ENCODE measurements at regions not wholly inside any gene's neighbourhood (a gene's known extent, or its start where the extent isn't known, plus 50 kb on each side); places are given as distances from the start of the nearest gene placed in this dataset.

DNA sequence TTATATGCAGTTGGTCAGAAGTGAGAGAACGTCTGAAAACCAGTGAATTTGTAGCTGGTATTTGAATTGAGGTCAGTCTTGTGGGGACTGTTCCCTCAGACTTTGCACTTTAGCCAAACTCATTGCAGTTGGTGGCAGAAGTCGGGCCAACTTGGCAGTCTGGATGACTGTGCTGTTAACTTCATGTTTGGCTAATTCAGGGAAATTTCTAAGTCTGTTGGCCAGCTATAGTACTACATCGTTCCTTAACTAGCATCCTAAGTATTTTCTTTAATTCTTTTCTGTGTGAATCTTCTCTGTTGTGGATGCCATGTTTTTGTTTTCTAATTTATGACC lies 806.8 kb upstream of the GCFC2 start:
- Histone ChIP-seq H3K27ac (ENCODE audit: extremely low read depth, low read depth, low read length) (no peak overlapping the region), H3K36me3 (ENCODE audit: control insufficient read depth in 2 of 2, insufficient read depth in 1 of 2, low read length in 2 of 2) (no peaks in the 10 kb centered on the region), H3K4me3 (ENCODE audit: low read depth, low read length) (no peak overlapping the region), H3K4me1 (ENCODE audit: control insufficient read depth, insufficient read depth, low read length) (no peaks in the 10 kb centered on the region), H3K9me3 (ENCODE audit: control insufficient read depth, insufficient read depth, low read depth, low read length) (no peaks in the 10 kb centered on the region)
- ChIA-PET CTCF (no interaction called here), POLR2A (no interaction called here)
- TF ChIP-seq MEIS1 (CRISPR knock-in tag; IDR thresholded peaks at IDR 0.05; ENCODE audit: borderline replicate concordance) (no peak), ZSCAN16 (tag by site-specific recombination; IDR thresholded peaks at IDR 0.05) (no peak), ZNF830 (tag by site-specific recombination; IDR thresholded peaks at IDR 0.05; ENCODE audit: low read depth) (no peak), ZNF660 (tag by site-specific recombination; IDR thresholded peaks at IDR 0.05) (no peak), ZNF544 (tag by site-specific recombination; IDR thresholded peaks at IDR 0.05) (no peak), ZNF426 (tag by site-specific recombination; IDR thresholded peaks at IDR 0.05) (no peak), TCF7L2 (IDR thresholded peaks at IDR 0.05; ENCODE audit: borderline replicate concordance, low read depth, low read length) (no peak), ZNF654 (tag by site-specific recombination; IDR thresholded peaks at IDR 0.05; ENCODE audit: low read depth) (no peak)
- TF ChIP-seq, protein P1, sequence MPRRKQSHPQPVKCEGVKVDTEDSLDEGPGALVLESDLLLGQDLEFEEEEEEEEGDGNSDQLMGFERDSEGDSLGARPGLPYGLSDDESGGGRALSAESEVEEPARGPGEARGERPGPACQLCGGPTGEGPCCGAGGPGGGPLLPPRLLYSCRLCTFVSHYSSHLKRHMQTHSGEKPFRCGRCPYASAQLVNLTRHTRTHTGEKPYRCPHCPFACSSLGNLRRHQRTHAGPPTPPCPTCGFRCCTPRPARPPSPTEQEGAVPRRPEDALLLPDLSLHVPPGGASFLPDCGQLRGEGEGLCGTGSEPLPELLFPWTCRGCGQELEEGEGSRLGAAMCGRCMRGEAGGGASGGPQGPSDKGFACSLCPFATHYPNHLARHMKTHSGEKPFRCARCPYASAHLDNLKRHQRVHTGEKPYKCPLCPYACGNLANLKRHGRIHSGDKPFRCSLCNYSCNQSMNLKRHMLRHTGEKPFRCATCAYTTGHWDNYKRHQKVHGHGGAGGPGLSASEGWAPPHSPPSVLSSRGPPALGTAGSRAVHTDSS (tag by site-specific recombination; IDR thresholded peaks at IDR 0.05) = no peak

DNA sequence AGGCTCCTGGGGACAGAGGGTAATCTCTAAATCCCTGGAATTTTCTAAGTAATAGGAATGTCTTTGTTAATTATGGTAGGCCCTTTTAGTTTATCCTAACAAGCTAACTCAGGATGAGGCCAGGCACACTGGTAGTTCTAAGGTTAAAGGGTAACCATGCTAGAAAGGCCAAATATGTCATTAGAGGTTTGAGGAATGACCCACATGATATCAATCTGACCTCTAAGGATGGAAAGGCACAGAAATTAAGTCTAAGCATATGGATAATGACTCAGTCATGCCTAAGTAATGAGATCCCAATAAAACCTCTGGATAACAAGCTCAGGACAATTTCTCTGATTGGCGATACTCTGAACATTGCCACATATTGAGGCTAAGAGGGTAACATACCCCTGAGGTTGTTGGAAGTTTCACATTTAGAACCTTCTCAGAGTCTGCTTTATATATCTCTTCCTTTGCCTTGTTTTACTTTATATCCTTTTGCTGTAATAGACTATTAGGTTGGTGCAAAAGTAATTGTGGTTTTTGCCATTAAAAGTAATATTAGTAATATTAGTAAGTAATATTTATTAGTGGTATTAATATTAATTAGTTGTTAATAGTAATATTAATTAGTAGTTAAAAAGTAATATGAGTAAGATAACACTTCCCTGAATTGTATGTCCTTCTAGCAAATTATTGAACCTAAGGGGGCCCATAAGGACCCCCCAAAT lies 806.3 kb upstream of the GCFC2 start:
- POLR2A ChIA-PET = no interaction called here
- no peak overlapping the region for H3K27ac ChIP-seq (ENCODE audit: extremely low read depth, low read depth, low read length)
- H3K36me3 ChIP-seq (ENCODE audit: control insufficient read depth in 2 of 2, insufficient read depth in 1 of 2, low read length in 2 of 2) = no peaks in the 10 kb centered on the region
- no peaks in the 10 kb centered on the region for H3K4me1 ChIP-seq (ENCODE audit: control insufficient read depth, insufficient read depth, low read length)
- CTCF ChIA-PET = no interaction called here
- H3K4me3 ChIP-seq (ENCODE audit: low read depth, low read length) = no peak overlapping the region
- no peak for TF ChIP-seq ZNF677 (tag by site-specific recombination; IDR thresholded peaks at IDR 0.05)
- no peaks in the 10 kb centered on the region for H3K9me3 ChIP-seq (ENCODE audit: control insufficient read depth, insufficient read depth, low read depth, low read length)

DNA sequence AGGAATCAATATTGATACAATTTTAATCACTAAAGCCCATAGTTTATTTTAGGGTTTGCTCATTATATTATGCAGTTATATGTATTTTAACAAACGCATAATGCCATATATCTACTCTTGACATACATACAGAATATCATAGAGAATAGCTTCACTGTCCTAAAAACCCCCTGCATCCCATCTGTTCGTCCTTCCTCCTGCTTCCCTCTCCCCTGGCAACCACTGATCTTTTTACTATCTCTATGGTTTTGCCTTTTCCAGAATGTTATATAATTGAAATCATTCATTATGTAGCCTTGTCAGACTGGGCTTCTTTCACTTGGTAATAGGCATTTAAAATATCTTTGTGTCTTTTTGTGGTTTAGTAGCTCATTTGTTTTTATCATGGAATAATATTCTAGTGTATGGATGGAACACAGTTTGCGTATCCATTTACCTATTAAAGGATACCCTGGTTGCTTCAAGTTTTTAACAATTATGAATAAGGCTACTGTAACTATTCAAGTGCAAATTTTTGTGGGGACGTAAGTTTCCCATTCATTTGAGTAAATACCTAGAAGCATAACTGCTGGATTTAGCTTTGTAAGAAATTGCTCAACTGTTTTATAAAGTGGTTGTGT lies 801.6 kb upstream of the GCFC2 start:
- TF ChIP-seq, protein P2, sequence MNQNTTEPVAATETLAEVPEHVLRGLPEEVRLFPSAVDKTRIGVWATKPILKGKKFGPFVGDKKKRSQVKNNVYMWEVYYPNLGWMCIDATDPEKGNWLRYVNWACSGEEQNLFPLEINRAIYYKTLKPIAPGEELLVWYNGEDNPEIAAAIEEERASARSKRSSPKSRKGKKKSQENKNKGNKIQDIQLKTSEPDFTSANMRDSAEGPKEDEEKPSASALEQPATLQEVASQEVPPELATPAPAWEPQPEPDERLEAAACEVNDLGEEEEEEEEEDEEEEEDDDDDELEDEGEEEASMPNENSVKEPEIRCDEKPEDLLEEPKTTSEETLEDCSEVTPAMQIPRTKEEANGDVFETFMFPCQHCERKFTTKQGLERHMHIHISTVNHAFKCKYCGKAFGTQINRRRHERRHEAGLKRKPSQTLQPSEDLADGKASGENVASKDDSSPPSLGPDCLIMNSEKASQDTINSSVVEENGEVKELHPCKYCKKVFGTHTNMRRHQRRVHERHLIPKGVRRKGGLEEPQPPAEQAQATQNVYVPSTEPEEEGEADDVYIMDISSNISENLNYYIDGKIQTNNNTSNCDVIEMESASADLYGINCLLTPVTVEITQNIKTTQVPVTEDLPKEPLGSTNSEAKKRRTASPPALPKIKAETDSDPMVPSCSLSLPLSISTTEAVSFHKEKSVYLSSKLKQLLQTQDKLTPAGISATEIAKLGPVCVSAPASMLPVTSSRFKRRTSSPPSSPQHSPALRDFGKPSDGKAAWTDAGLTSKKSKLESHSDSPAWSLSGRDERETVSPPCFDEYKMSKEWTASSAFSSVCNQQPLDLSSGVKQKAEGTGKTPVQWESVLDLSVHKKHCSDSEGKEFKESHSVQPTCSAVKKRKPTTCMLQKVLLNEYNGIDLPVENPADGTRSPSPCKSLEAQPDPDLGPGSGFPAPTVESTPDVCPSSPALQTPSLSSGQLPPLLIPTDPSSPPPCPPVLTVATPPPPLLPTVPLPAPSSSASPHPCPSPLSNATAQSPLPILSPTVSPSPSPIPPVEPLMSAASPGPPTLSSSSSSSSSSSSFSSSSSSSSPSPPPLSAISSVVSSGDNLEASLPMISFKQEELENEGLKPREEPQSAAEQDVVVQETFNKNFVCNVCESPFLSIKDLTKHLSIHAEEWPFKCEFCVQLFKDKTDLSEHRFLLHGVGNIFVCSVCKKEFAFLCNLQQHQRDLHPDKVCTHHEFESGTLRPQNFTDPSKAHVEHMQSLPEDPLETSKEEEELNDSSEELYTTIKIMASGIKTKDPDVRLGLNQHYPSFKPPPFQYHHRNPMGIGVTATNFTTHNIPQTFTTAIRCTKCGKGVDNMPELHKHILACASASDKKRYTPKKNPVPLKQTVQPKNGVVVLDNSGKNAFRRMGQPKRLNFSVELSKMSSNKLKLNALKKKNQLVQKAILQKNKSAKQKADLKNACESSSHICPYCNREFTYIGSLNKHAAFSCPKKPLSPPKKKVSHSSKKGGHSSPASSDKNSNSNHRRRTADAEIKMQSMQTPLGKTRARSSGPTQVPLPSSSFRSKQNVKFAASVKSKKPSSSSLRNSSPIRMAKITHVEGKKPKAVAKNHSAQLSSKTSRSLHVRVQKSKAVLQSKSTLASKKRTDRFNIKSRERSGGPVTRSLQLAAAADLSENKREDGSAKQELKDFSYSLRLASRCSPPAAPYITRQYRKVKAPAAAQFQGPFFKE (tag by site-specific recombination; IDR thresholded peaks at IDR 0.05; ENCODE audit: borderline replicate concordance) = no peak
- no peak for TF ChIP-seq ZNF266 (tag by site-specific recombination; IDR thresholded peaks at IDR 0.05; ENCODE audit: low read depth)
- no peak for TF ChIP-seq ZNF423 (tag by site-specific recombination; IDR thresholded peaks at IDR 0.05)
- Histone ChIP-seq H3K36me3 (ENCODE audit: control insufficient read depth in 2 of 2, insufficient read depth in 1 of 2, low read length in 2 of 2) (no peaks in the 10 kb centered on the region), H3K4me3 (ENCODE audit: low read depth, low read length) (no peak overlapping the region), H3K4me1 (ENCODE audit: control insufficient read depth, insufficient read depth, low read length) (no peaks in the 10 kb centered on the region), H3K9me3 (ENCODE audit: control insufficient read depth, insufficient read depth, low read depth, low read length) (no peaks in the 10 kb centered on the region), H3K27ac (ENCODE audit: extremely low read depth, low read depth, low read length) (no peak overlapping the region)
- ChIA-PET POLR2A (no interaction called here), CTCF (no interaction called here)

All from HEK293 (cell line).